GM12865 (cell line): ENCODE measurements at regions not wholly inside any gene's neighbourhood (a gene's known extent, or its start where the extent isn't known, plus 50 kb on each side); places are given as distances from the start of the nearest gene placed in this dataset.

Experiments used
- DNase-seq: peaks from one replicate; pipeline ENCODE4 v3.0.0; 2010; ENCODE audit warnings: low read depth
- H3K4me3 ChIP-seq: 2 replicates; pipeline ENCODE4 v1.5.1; 2011; ENCODE audit warnings: mild to moderate bottlenecking, low read depth, low read length, control low read depth
- TF ChIP-seq, protein P1 (sequence below): IDR thresholded peaks from 2 replicates; pipeline ENCODE4 v1.5.1; 2011; ENCODE audit warnings: low read length, control low read depth, low read depth, inconsistent platforms; ENCODE audit not compliant: insufficient read depth; ENCODE audit errors: missing control alignments

DNA sequence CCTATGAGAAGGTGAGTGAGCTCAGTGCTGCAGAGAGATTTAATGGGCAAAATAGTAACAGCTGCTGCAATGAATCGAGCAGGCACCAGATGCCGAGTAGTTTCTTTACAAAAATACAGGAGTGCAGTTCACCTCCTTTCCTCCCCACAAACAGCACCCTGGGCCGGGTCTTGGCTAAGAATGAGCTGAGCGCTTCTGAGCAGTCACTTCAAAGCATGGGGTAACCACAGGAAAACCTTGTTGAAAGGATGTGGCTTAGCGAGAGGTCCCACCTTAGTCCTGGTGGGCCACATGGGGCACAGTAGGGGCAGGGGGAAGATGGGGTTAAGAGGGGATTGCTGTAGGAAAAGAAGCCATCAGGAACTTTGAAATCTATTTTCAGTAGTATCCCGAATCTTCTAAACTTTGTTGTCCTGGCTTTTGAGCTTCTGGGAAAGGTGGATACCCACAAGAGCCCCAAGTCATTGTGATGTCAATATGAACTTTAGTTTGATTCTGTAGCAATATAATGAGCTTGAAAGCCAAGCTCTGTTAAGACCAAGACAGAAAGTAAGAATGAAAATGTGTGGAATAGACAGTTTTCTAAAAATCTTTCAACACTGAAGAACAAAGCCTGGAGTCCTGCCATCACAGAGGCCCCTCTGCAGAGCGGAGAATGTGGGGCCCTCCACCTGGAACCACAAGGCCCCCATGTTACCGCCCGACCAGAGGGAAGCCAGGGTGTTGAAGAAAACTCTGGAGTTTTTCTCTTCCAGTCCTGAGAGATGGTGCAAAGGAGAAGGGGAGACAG is 101.0 kb upstream of the ZNF236 start:
- no peak overlapping the region for H3K4me3 ChIP-seq
- TF ChIP-seq, protein P1, sequence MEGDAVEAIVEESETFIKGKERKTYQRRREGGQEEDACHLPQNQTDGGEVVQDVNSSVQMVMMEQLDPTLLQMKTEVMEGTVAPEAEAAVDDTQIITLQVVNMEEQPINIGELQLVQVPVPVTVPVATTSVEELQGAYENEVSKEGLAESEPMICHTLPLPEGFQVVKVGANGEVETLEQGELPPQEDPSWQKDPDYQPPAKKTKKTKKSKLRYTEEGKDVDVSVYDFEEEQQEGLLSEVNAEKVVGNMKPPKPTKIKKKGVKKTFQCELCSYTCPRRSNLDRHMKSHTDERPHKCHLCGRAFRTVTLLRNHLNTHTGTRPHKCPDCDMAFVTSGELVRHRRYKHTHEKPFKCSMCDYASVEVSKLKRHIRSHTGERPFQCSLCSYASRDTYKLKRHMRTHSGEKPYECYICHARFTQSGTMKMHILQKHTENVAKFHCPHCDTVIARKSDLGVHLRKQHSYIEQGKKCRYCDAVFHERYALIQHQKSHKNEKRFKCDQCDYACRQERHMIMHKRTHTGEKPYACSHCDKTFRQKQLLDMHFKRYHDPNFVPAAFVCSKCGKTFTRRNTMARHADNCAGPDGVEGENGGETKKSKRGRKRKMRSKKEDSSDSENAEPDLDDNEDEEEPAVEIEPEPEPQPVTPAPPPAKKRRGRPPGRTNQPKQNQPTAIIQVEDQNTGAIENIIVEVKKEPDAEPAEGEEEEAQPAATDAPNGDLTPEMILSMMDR: no peak
- DNase-seq: peak; percentile 74

DNA sequence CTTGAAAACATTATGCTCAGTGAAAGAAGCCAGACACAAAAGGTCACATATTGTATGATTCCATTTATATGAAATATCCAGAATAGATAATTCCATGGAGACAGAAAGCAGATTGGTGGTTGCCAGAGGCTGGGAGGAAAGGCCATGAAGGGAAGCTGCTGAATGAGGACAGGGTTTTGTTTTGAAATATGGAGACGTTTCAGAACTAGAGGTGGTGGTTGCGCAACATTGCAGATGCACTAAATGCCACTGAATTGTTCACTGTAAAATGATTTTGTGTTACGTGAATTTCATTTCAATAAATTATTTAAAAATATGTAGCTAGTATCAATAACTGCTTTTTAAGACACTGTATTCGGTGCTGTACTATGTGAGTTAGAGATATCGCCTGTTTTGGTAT is 101.7 kb upstream of the ZNF236 start:
- DNase-seq: no peak
- no peak overlapping the region for H3K4me3 ChIP-seq
- TF ChIP-seq, protein P1: no peak

DNA sequence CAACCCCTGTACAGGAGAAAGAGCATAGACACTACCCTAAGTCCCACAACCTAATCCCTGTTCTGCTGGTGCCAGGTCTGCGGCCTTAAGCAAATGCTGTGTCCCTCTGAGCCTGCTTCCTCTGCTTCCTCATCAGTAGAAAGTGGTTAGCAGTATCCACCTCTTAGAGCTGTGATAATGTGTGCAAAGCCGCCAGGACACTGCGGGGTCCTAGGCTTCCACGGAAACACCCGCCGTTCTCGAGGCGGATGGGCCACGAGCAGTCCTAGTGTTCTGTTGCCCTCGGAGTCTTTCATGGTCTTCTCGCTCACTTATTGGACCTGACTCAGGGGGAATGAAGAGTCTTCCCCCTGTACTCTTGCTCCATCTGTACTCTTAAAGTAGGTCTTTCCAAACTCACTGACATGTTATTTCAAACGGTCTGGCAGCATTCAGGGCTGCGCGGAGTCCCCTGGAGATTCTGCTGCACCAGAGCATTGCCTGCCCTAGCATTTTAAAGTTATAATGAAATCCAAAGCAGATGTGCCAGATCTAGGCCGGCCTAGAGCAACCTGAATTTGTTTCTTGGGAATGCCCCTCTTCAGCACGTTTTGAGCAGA is 107.2 kb upstream of the ZNF236 start:
- H3K4me3 ChIP-seq: no peak overlapping the region
- TF ChIP-seq, protein P1: no peak
- no peak for DNase-seq

DNA sequence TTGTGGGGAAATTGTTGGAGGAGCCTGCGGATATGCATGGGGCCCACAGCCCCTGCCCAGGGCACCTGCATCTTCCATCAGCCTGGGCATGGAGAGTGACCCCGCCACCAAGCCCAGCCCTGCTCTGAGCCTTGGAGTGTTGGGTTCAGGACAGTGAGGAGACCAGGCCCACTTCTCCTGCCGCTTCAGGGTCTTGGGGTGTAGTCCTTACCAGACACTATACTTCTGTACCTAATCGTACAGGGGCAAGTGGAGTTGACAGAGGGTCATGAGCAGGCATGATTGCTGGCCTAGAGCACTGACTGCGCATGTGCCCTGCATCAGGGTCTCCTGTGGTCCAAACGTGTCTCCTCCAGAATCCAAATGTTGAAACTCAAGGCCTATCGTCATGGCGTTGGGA is 108.9 kb upstream of the ZNF236 start:
- no peak for DNase-seq
- TF ChIP-seq, protein P1: no peak
- H3K4me3 ChIP-seq: no peak overlapping the region

DNA sequence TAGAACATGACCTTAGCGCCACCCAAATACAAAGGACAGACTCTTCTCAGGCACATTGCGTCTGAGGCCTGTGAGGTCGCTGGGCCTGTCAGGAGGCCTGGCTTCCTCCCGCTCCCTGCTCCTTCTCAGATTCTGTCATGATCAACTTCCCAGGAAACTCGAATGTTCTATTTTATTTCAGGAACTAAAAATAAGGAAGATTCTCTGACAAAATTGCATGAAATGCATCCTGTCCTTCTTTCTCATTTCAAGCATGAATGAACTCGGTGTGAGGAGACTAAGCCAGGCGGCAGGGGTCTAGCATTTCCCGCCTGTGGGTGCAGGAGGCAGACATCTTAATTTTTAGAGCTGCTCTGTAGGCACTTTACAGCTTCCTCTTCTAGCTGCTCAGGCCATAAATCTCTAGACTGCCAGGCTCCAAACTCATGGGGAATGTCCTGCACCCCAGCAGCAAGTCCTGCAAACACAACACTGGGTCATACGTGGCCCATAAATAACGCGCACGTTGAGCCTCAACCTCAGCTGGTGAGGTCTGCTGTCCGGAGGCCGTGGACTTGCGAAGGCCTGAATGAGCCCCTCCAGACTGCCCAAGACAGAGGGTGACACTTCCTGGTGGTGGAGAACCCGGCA is 109.7 kb upstream of the ZNF236 start:
- TF ChIP-seq, protein P1: no peak
- H3K4me3 ChIP-seq: no peak overlapping the region
- DNase-seq: no peak

DNA sequence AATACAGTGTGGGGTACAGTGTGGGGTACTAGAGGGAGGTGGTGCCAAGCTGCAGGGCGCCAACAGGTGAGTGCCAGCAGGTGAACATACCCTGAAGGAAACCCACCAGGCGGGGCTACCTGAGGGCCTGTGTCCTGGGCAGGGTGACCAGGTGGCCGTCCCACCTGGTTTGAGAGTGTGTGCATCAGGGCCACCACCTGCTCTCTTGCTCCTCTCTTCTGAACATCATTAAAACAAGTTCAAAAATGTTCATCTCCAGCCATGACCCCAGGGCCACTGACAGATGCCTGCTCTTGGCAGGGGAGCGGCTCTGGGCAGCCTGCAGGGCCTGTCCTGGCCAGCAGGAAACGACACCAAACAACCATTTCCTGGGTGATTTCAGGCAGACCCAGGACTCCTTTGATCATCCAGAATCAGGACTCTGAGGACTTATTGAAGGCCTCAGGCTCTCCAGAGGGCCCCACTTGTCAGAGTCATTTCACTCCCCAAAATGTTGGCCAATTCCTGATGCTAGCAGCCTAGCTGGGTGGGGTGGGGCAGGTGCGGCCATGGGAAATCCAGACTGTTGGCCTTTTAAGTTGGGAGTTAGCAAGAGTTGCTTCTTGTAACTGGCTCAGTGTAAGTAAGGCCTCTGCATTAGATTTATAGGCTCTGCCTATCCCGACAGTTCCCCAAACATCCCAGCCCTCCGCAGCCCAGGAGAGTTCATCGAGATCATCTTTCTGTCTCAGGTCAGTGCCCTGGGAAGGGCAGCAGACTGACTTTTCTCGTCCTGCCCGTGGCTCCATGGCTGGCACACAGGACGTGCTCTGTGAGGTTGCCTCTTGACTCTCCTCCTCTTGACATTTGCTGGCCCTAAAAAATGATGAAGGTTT is 111.5 kb upstream of the ZNF236 start:
- DNase-seq: no peak
- no peak overlapping the region for H3K4me3 ChIP-seq
- TF ChIP-seq, protein P1: no peak
